Ishikawa (cell line): ENCODE measurements at regions not wholly inside any gene's neighbourhood (a gene's known extent, or its start where the extent isn't known, plus 50 kb on each side); places are given as distances from the start of the nearest gene placed in this dataset.

ENCODE experiments used
- CEBPB ChIP-seq: IDR thresholded peaks from 2 replicates; pipeline ENCODE4 v1.6.1; 2012
- CREB1 ChIP-seq: IDR thresholded peaks from 2 replicates; pipeline ENCODE4 v1.6.1; 2012; ENCODE audit warnings: low read depth
- EGR1 ChIP-seq: IDR thresholded peaks from 2 replicates; pipeline ENCODE4 v1.6.1; 2012
- EP300 ChIP-seq: IDR thresholded peaks from 2 replicates; pipeline ENCODE4 v1.6.1; 2012; ENCODE audit warnings: borderline replicate concordance
- FOXM1 ChIP-seq: IDR thresholded peaks from 2 replicates; pipeline ENCODE4 v1.6.1; 2012; ENCODE audit warnings: low read depth, borderline replicate concordance
- NFIC ChIP-seq: IDR thresholded peaks from 2 replicates; pipeline ENCODE4 v1.6.1; 2012
- RAD21 ChIP-seq: IDR thresholded peaks from 2 replicates; pipeline ENCODE4 v1.6.1; 2012; ENCODE audit warnings: low read depth
- TAF1 ChIP-seq: IDR thresholded peaks from 2 replicates; pipeline ENCODE4 v1.6.1; 2012; ENCODE audit warnings: low read depth, mild to moderate bottlenecking
- TCF12 ChIP-seq: IDR thresholded peaks from 2 replicates; pipeline ENCODE4 v1.6.1; 2012; ENCODE audit warnings: low read depth
- TEAD4 ChIP-seq: IDR thresholded peaks from 2 replicates; pipeline ENCODE4 v1.6.1; 2012
- YY1 ChIP-seq: IDR thresholded peaks from 2 replicates; pipeline ENCODE4 v1.6.1; 2012; ENCODE audit warnings: low read depth
- ZBTB7A ChIP-seq: IDR thresholded peaks from 2 replicates; pipeline ENCODE4 v1.6.1; 2012; ENCODE audit warnings: low read depth
- TF ChIP-seq, protein P1 (sequence below): IDR thresholded peaks from 2 replicates; pipeline ENCODE4 v1.6.1; 2012; ENCODE audit warnings: low read depth, mild to moderate bottlenecking
- TF ChIP-seq, protein P2 (sequence below): IDR thresholded peaks from 2 replicates; pipeline ENCODE4 v1.6.1; 2012
- TF ChIP-seq, protein P3 (sequence below): IDR thresholded peaks from 2 replicates; pipeline ENCODE4 v1.6.1; 2012

DNA sequence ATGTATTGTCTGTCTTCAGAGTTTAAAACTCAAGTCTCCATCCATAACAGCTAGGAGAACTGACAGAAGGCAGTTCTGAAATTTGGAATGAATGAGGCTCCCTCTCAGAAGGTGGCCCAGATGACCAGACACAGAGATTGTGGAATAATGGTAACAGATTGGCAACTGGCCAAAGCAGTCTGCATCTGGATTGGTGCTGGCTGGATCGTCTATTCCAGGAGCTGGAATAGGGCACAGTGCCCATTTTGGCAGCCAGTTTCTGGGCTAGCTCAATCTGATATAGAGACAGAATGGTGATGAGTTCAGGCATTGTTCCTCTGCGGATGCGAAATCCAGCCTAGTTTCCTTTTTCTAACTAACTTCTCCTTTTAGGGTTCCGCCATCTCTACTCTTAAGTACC is 851.7 kb downstream of the PDCD6IP start:
- TF ChIP-seq NFIC (no peak), YY1 (no peak), ZBTB7A (no peak), TCF12 (no peak), CEBPB (no peak), TAF1 (no peak), EP300 (no peak), CREB1 (no peak), RAD21 (no peak), FOXM1 (no peak), EGR1 (no peak), TEAD4 (no peak)
- TF ChIP-seq, protein P1, sequence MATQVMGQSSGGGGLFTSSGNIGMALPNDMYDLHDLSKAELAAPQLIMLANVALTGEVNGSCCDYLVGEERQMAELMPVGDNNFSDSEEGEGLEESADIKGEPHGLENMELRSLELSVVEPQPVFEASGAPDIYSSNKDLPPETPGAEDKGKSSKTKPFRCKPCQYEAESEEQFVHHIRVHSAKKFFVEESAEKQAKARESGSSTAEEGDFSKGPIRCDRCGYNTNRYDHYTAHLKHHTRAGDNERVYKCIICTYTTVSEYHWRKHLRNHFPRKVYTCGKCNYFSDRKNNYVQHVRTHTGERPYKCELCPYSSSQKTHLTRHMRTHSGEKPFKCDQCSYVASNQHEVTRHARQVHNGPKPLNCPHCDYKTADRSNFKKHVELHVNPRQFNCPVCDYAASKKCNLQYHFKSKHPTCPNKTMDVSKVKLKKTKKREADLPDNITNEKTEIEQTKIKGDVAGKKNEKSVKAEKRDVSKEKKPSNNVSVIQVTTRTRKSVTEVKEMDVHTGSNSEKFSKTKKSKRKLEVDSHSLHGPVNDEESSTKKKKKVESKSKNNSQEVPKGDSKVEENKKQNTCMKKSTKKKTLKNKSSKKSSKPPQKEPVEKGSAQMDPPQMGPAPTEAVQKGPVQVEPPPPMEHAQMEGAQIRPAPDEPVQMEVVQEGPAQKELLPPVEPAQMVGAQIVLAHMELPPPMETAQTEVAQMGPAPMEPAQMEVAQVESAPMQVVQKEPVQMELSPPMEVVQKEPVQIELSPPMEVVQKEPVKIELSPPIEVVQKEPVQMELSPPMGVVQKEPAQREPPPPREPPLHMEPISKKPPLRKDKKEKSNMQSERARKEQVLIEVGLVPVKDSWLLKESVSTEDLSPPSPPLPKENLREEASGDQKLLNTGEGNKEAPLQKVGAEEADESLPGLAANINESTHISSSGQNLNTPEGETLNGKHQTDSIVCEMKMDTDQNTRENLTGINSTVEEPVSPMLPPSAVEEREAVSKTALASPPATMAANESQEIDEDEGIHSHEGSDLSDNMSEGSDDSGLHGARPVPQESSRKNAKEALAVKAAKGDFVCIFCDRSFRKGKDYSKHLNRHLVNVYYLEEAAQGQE: no peak
- TF ChIP-seq, protein P2, sequence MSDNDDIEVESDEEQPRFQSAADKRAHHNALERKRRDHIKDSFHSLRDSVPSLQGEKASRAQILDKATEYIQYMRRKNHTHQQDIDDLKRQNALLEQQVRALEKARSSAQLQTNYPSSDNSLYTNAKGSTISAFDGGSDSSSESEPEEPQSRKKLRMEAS: no peak
- TF ChIP-seq, protein P3, sequence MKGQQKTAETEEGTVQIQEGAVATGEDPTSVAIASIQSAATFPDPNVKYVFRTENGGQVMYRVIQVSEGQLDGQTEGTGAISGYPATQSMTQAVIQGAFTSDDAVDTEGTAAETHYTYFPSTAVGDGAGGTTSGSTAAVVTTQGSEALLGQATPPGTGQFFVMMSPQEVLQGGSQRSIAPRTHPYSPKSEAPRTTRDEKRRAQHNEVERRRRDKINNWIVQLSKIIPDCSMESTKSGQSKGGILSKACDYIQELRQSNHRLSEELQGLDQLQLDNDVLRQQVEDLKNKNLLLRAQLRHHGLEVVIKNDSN: no peak

DNA sequence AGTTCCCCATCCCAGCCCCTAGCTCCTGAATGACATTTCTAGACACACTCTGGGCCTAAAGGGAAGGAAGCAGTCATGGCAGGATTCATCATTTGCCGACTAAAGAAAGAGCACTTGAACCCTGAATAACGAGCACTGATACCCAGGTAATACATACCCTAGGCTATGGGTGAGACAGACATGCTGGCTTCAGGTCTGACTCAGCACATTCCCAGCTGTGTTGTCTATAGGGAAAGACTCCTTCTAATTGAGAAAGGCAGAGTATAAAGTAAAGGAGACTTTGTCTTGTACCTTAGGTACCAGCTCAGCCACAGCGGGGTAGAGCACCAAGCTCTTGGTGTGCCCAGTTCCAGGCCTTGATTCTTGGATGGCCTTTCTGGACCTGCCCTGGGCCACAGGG is 870.5 kb downstream of the PDCD6IP start:
- TF ChIP-seq TEAD4 (no peak), ZBTB7A (no peak), EGR1 (no peak), CREB1 (no peak), NFIC (no peak), TCF12 (no peak), RAD21 (no peak), FOXM1 (no peak), CEBPB (no peak), TAF1 (no peak), EP300 (no peak), YY1 (no peak)
- TF ChIP-seq, protein P3: no peak
- TF ChIP-seq, protein P2: no peak
- TF ChIP-seq, protein P1: no peak

DNA sequence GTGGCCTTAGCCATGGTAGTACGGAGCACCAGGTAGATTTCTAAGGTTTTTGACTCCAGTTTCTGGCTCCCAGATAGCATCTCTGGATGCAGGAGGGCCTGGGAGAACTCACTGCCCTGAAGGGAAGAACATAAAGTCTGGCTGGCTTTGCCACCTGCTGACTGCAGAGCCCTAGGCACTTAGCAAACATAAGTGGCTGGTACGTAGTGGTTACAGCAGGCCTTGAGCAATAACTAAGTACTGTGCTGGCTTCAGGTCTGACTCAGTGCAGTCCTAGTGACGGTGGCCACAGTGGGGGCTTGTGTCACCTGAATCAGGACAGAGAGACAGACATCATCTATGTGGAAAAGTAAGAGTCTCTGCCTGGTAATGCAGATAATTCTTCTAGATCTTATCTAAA is 871.1 kb downstream of the PDCD6IP start:
- TF ChIP-seq EGR1 (no peak), TEAD4 (no peak), RAD21 (no peak), NFIC (no peak), FOXM1 (no peak), CEBPB (no peak), CREB1 (no peak)
- TF ChIP-seq, protein P3: no peak
- TF ChIP-seq, protein P1: no peak

DNA sequence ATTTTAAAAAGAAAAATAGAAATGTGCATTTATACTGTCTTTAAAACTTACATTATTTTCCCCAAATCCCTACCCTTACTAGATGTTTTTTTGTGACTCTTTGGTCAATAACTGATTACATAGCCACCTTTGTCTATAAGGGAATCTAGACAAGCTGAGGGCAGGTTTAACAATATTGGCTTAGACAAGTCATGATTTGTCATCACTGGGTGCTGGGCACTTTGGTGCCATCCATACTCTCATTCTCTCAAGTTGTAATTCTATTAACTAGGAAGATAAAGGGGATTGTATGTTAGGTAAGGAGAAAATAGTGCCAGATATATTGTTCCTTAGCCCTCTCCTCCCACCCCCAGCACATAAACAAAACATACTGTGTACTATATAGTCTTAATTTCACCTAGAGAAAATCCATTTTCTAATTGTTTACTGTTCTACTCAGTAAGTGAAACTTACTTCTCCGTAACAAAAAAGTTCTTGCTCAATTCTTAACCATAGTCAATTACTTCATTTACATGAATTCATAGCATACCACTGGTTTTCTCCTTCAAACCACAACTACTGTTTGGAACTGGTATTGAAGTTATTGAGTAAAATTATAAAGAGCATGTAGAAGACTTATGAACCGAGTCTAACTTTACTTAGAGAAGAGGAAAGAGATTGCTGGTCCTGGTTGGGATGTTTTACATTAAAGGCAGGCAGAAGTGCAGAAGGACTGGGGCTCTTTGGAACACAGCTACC is 877.1 kb downstream of the PDCD6IP start:
- no peak for TF ChIP-seq CEBPB
- TF ChIP-seq YY1: no peak
- TF ChIP-seq ZBTB7A: no peak
- TF ChIP-seq CREB1: no peak
- TF ChIP-seq FOXM1: no peak
- TF ChIP-seq, protein P1: no peak
- no peak for TF ChIP-seq TEAD4
- no peak for TF ChIP-seq NFIC
- TF ChIP-seq TCF12: no peak
- TF ChIP-seq RAD21: no peak
- no peak for TF ChIP-seq EP300
- TF ChIP-seq, protein P2: no peak
- TF ChIP-seq, protein P3: no peak
- TF ChIP-seq EGR1: no peak
- no peak for TF ChIP-seq TAF1
